ENCODE measurements at regions not wholly inside any gene's neighbourhood (a gene's known extent, or its start where the extent isn't known, plus 50 kb on each side); places are given as distances from the start of the nearest gene placed in this dataset.
"Not testable (repeated sequence)": the region's sequence is repeated elsewhere in the genome, so short reads cannot be mapped to it uniquely, and the experiment has no call there.

DNA sequence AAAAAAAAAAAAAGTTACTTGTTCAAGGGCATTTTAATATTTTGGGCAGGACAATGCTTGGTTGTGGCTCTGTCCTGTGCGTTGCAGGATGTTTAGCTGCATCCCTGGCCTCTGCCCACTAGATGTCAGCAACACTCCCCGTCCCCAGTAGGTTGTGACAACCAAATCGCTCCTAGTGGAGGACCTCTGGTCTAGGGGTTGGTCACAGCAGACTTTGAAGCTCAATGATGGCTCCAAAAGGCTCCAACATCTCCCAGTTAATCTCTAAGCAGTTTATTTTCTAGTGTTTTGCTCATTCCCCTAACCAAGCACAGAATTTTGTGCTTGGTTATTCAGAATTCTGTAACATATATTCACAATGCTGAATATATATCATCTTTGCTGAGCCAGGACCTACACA, 67.0 kb downstream of the CHRNA1 start:
- peak; percentile 48 for DNase-seq

GRCh38 chr2:174694920-174695319, 69.4 kb downstream of the CHRNA1 start:
- no peak for DNase-seq

GRCh38 chr2:174694196-174694878, 69.9 kb downstream of the CHRNA1 start:
- no peak for DNase-seq

- no peak for DNase-seq
These were observed 70.9 kb downstream of the CHRNA1 start for GRCh38 chr2:174693344-174693743.

DNA sequence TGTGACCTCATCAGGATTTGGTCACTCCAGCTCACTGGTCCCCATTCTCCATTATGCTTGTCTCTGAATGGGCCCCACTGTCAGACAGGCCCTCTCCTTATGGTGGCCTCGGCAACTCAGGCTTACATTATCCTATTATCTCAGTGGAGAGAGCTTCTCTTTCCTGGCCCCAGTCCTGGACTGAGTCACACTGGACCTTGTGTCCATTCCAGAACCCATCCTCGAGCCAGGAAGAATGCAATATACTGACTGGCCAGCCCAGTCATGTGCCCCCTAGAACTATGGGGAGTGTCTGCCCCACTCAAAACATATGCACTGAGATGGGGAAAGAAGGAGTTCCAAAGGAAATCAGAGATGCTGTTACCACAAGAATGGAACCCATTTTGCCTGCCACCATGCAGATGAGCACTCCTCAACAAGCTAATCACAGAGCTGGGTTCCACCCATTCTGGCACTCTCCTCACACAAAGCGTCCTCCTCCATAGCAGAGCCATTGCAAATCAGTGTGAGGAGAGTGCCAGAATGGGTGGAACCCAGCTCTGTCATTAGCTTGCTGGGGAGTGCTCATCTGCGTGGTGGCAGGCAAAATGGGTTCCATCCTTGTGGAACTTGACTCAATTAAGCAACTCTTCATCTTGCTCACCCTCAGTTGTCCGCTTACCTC, 71.9 kb downstream of the CHRNA1 start:
- DNase-seq: no peak

DNA sequence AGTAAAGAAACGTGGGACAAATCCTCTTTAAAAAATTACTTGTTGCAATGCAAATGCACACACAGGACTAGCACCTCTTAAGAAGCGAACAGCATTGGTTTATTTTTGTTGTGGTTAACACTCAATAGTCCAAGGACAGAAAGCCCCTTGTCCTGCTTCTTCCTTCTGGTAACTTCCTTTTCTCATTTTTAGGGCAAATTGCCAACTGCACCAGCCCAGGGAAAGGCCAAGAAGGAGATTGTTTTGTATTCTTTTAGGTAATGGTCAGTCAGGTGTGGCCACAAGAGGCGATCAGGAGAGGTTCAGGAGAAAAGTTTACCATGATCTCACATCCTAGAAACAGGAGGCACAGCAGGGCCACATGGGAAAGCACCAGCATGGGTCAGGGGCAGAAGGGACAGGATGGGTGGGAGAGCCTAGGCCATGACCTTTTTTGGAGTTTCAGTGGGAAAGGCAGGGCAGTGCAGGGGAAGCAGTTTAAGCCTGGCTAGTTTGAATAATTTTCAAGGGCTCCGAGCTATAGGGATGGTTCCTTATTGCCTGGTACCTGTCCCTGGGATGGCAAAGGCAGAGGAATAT, 73.0 kb downstream of the CHRNA1 start:
- DNase-seq: no peak

GRCh38 chr2:174690026-174690425, 74.2 kb downstream of the CHRNA1 start:
- no peak for DNase-seq

- DNase-seq: no peak
These were observed 76.2 kb downstream of the CHRNA1 start for GRCh38 chr2:174688079-174688478.

DNA sequence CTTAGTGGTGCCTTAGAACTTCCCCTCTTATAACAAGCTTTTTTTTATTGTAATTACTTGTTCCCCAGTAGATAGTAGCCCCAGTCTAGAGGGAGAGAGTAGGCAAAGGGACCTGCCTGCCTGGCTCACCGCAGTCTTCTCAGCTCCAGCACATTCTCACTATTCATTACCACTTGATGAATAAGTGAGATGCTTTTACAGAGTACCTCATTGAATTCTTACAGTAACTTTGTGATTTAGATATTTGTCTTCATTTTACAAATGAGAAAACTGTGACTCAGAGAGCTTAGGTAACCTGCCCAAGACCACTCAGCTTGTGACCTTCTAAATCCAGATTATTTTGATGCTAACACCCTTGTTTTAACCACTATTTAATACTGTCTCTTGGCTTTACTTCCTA, 77.8 kb downstream of the CHRNA1 start:
- DNase-seq: no peak

DNA sequence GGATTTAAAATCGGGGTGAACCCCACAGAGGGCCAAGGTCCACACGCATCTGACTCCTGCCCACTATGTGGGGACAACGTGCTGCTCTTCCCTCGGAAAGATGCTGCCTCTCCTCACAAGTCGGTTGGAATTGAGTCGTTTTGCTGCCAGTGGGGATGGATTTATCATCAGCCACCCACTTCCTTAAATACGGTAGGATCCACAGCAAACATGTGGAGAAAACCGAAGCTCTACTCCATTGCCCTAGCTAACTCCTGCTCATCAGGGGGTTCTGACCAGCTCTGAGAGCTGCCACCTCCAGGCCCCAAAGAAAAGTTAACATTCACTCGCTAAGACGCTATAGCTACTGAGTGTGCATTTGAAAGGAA, 80.9 kb downstream of the CHRNA1 start:
- no peak for DNase-seq

DNA sequence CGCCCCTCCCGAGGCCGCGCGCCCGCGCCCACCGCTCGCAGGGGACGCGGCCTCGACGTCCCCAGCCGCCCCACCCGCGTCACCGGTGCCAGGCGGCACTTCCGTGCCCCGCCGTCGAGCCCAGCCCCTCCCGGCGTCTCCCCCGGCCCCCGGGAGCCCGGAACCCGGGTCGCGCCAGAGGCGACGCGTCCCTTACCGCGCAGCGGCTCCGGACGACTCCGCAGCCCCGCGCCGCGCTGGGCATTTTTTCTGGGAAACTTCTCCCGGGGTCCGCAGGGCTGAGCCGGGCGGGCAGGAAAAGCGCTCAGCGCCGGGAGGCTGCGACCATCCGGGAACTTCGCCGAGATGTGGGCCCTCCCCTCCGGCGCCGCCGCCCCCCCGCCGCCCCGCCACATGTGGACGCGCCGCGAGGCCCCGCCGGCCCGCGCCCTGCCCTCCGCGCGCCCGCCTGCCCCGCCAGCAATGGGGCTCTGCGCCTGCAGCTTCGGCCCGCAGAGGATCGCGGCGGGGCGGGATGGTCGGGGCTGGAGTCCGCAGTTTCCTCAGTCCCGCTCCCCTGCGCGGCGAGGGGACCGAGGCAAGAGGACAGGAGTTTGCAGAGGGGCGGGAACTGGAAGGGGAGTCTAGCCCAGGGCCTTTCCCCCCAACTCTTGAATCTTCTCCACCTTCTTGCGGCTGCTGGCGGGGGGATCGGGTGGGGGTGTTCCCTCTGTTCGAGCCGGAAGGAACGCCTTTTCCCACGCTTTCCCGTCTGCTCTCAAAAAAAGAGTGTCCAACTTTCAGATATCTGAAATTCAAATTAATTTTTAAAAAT, 81.5 kb downstream of the CHRNA1 start:
- peak; percentile 22 for DNase-seq

- DNase-seq: no peak
These were observed 82.2 kb downstream of the CHRNA1 start for GRCh38 chr2:174682007-174682577.

DNA sequence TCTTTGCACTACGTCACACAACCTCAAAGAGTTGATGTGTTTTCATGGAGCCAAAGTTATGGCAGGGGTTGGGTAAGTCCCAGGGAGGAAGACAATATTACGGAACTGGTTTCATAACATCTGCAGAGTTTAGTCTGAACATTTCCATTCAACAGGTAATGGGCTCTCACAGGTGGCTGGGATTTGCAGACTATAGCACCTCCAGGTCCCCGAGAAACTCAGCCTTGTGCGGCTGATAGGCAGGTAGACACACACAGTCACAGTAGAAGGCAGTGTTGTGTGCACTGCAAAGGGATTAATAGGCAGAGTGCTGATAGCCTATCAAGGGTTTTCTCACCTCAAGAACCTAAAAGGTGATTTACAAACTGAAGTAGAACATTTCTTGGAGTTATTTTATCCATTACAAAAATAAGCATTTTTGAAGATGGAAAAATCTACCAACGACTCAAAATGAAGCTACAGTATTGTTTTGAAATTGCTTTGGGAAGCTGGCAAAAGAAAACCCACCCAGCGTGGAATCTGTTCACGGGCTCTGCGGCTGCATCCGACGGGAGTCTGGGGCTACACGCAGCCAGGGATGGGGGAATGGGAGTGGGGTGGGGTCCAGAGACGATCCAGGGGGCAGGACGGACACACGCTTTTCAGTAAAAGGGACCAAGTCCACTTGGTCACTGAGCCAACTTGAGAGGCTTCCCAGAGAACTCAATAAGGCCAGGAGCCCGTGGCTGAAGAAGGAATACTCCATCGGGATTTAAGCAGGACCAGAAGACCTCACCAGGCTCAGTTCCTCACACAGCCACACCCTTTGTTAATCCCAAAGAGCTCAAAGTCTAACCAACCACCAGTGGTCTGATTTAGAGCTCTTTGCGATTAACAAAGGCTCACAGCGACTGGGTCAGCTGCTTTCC, 82.9 kb downstream of the CHRNA1 start:
- no peak for DNase-seq

DNA sequence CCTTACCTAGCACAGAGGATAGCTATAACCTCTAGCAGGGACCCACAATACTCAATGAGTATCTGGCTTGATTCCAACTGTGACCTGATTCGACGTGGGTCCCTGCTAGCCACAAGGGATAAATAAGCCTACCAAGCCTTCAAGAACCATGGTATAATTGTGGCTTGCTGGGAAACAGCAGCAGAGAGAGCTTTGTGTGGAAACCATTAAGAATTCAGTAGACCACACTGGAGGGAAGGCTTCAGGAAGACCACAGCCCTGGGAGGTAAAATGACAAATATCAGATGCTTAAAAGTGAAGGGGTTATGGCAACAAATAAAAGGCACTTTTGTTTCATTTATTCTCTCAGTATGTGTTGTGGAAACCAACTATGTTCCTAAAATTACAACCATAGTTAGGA, 82.6 kb upstream of the WIPF1 start:
- no peak for DNase-seq

DNA sequence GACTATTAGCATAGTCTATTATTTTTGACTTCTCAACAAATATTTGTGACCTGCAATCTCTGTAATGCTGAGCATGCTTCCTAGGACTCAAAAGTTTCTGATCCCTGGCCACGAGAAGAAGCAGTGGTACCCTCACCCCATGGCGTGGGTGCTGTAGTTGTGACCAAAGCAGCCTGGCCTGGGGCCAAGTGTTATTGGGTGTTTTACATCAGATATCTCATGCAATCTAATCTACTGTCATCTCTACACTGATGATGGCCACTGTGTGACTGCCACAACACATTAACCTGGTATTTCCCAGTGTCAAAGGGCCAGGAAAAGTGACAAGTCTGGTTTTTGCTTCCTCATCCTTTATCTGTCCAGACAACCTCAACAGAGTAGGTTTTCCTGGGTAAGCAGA, 80.8 kb upstream of the WIPF1 start:
- no peak for DNase-seq

- DNase-seq: no peak
These were observed 78.0 kb upstream of the WIPF1 start for GRCh38 chr2:174675615-174676014.

GRCh38 chr2:174673876-174674275, 76.3 kb upstream of the WIPF1 start:
- no peak for DNase-seq

DNA sequence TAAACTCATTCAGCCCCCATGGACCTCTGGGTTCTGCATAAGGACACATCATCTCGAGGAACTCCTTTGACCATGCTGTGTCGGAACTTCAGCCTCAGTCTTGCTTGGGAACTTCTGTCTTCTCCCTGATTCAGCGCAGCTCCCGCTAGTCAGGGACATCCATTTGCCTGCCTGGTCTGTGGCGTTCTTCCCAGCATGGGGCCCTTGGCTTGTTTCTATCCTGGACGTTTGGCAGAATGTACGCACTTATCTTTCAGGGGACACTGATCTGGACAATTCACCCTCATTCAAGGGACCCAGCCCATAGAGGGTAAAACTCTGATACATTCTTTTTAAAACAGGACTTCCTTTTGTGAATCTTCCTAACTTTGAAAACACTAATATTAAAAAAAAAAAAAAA, 75.8 kb upstream of the WIPF1 start:
- no peak for DNase-seq

GRCh38 chr2:174671532-174671931, 73.9 kb upstream of the WIPF1 start:
- DNase-seq: not testable (repeated sequence)

GRCh38 chr2:174670446-174670845, 72.8 kb upstream of the WIPF1 start:
- DNase-seq: no peak

DNA sequence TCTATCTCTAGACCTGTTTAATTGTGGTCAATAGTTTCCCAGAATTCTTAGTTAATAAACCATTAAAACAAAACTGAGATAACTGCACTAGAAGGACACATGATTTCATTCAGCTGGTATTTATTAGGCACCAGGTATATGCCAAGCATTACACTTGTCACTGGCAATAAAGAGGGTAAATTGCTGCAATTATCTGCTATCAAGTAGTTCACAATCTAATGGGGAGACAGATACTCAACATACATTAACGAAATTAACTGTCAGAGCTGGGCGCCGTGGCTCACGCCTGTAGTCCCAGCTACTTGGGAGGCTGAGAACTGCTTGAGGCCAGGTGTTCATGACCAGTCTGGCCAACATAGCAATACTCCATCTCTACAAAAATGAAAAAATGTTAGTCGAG, 71.7 kb upstream of the WIPF1 start:
- no peak for DNase-seq

GRCh38 chr2:174668075-174668474, 70.5 kb upstream of the WIPF1 start:
- no peak for DNase-seq

Data from COR-L47 (cell line).